ENCODE measurements at regions not wholly inside any gene's neighbourhood (a gene's known extent, or its start where the extent isn't known, plus 50 kb on each side); places are given as distances from the start of the nearest gene placed in this dataset.

DNA sequence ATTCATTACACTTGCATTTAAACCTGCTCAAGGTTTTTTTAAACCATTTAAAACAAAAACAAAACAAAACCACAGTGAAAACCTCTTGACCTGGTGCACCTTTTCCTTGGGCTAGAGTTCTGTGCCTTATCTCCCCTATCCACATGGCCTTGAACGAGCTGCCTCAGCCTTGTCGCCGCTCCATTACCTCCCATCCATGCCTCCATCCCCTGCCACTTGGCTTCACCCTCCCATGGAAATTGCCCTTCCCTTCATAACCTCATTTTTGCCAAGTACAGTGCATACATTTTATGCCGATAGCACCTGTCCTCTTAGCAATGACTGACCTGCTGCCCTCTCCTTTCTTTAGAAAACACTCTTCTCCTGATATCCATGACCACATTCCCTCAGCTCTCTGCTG is 188.6 kb upstream of the ASIC2 start:
- FAIRE-seq (no peak), ATAC-seq (no peak), DNase-seq (ENCODE audit: low read depth, low spot score) (no peak)
- no peaks in the 10 kb centered on the region for H3K4me1 ChIP-seq (ENCODE audit: control insufficient read depth, insufficient read depth, low read length)
- H3K9ac ChIP-seq (ENCODE audit: control insufficient read depth, insufficient read depth, low read length): no peak overlapping the region
- H3K79me2 ChIP-seq (ENCODE audit: control insufficient read depth, insufficient read depth, low read length): no peaks in the 10 kb centered on the region
- H3K4me2 ChIP-seq (ENCODE audit: control insufficient read depth, insufficient read depth): no peak overlapping the region
- POLR2A ChIA-PET: no interaction called here
- no TSS peak for BruUV-seq (replicated peaks)
- SMC1A ChIA-PET (ENCODE audit: uncharacterized antibody, unreplicated experiment): no interaction called here
- in situ Hi-C loops (cut with MboI): no loop called here
- H3K4me3 ChIP-seq: no peak overlapping the region
- H3K27me3 ChIP-seq (replicated peaks in 1 of 2; ENCODE audit: control insufficient read depth in 2 of 2, insufficient read depth in 2 of 2, low read length in 1 of 2): peaks cover 0 to 2% of the 10 kb centered on the region in 2 experiments; a peak in 1 of 4 replicates
- CTCF ChIA-PET: no interaction called here
- RAD21 ChIA-PET (ENCODE audit: unreplicated experiment): no interaction called here
- no peaks in the 10 kb centered on the region for H4K20me1 ChIP-seq (ENCODE audit: control insufficient read depth, insufficient read depth)
- intact Hi-C loops (cut with micrococcal nuclease; ENCODE audit: unreplicated experiment): no loop called here
- no peak overlapping the region for H2AFZ ChIP-seq (ENCODE audit: control insufficient read depth, low read depth, low read length)
- H3K36me3 ChIP-seq (ENCODE audit: control insufficient read depth in 2 of 2, insufficient read depth in 2 of 2, low read length in 1 of 2): no peaks in the 10 kb centered on the region
- H3K27ac ChIP-seq (ENCODE audit: control insufficient read depth, insufficient read depth): no peak overlapping the region
- no peaks in the 10 kb centered on the region for H3K9me3 ChIP-seq (replicated peaks; ENCODE audit: control insufficient read depth, insufficient read depth, low read length)
- TF ChIP-seq RUNX3 (IDR thresholded peaks at IDR 0.05; ENCODE audit: low read length): no peak
- TF ChIP-seq SUZ12 (IDR thresholded peaks at IDR 0.05; ENCODE audit: unreplicated experiment): no peak
- no peak for TF ChIP-seq ZNF687 (IDR thresholded peaks at IDR 0.05)
- TF ChIP-seq E4F1 (IDR thresholded peaks at IDR 0.05; ENCODE audit: borderline replicate concordance, partially characterized antibody): no peak
- TF ChIP-seq SUPT20H (IDR thresholded peaks at IDR 0.05; ENCODE audit: borderline replicate concordance, control insufficient read depth, low read depth, low read length): no peak
- no peak for TF ChIP-seq TCF12 (IDR thresholded peaks at IDR 0.05; ENCODE audit: low read depth, low read length)
- TF ChIP-seq MEF2B (IDR thresholded peaks at IDR 0.05; ENCODE audit: partially characterized antibody, poor library complexity, severe bottlenecking): no peak
- no peak for TF ChIP-seq EED (IDR thresholded peaks at IDR 0.05; ENCODE audit: low read depth)
- 43% methylated on average over 4 of the region's 4 CpGs for WGBS (ENCODE audit: insufficient coverage, insufficient replicate concordance, low lambda C conversion rate, missing lambda C conversion rate)

Measured in GM12878 (cell line).